NCI-H82 (cell line): ENCODE measurements at regions not wholly inside any gene's neighbourhood (a gene's known extent, or its start where the extent isn't known, plus 50 kb on each side); places are given as distances from the start of the nearest gene placed in this dataset.

Source experiments
- DNase-seq: peaks from one replicate; lab custom pipeline; 2025; lab: John Stamatoyannopoulos, UW

DNA sequence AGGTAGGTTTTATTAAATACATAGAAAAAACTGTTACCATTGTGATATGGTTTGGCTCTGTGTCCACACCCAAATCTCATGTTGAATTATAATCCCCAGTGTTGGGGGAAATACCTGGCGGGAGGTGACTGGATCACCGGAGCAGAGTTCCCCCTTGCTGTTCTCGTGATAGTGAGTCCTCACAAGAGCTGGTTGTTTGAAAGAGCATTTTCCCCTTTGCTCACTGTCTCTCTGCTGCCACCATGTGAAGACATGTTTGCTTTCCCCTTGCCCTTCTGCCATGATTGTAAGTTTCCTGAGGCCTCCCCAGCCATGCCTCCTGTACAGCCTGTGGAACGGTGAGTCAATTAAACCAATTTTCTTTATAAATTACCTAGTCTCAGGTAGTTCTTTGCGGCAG is 352.7 kb upstream of the SLC39A10 start:
- DNase-seq, result peak; percentile 46

GRCh38 chr2:195300631-195301030 is 356.4 kb upstream of the SLC39A10 start:
- DNase-seq, result no peak

- DNase-seq, result no peak
Measured at GRCh38 chr2:195299600-195299999, 357.4 kb upstream of the SLC39A10 start.

DNA sequence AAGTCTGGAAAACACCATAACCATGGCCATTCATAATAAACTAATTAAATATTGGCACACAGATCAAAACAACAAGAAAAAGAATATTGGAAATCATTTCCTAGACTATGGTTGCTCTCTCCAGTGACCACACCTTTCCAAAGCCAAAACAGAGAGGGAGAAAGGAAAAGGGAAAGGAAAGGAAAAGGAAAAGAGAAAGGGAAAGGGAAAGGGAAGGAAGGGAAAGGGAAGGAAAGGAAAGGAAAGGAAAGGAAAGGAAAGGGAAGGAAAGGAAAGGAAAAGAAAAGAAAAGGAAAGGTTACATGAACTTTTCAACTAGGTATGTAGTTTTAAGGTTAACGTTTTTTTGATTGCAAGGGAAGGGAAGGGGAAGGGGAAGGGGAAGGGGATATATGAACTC is 360.5 kb upstream of the SLC39A10 start:
- DNase-seq, result no peak

DNA sequence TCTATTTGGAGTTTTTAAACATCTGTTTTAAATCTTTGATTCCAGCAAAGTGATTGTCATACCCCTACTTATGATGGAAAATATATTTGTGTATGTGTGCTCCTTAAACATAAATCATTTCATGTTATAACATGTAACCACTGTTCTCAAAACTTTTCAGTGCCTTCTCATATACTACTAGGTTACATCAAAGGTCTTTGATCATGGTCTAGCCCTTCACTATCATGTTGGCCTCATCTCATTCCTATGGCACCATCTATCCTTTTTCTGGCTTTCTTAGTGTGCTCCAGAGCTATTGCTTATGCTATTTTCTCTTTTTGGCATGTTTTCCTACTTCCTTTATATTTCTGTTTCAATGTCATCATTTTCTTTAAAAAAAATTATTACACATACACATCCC is 367.9 kb upstream of the SLC39A10 start:
- no peak for DNase-seq

DNA sequence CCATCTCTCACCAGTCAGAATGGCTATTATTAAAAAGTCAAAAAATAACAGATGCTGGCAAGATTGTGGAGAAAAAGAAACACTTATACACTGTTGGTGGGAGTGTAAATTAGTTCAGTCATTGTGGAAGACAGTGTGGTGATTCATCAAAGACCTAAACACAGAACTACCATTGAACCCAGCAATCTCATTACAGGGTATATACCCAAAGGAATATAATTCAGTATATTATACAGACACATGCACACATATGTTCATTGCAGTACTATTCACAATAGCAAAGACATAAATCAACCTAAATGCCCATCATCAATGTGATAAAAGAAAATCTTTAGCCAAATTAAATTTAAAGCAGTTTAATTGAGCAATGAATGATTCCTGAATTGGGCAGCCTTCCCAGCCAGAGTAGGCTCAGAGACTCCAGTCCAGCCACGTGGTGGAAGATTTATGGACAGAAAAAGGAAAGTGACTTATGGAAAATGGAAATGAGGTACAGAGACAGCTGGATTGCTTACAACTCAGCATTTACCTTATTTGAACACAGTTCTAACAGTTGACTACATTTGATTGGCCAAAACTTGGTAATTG is 377.1 kb upstream of the SLC39A10 start:
- DNase-seq, result no peak

GRCh38 chr2:195270466-195271039 is 386.5 kb upstream of the SLC39A10 start:
- DNase-seq, result peak; percentile 29

GRCh38 chr2:195269220-195269619 is 387.8 kb upstream of the SLC39A10 start:
- DNase-seq, result peak; percentile 9

- no peak for DNase-seq
Measured at GRCh38 chr2:195257979-195258378, 399.0 kb upstream of the SLC39A10 start.

- peak; percentile 33 for DNase-seq
Measured at GRCh38 chr2:195252018-195252417, 405.0 kb upstream of the SLC39A10 start.

- DNase-seq, result no peak
Measured at GRCh38 chr2:195251214-195251613, 405.8 kb upstream of the SLC39A10 start.

GRCh38 chr2:195238826-195239225 is 418.2 kb upstream of the SLC39A10 start:
- DNase-seq, result peak; percentile 33

GRCh38 chr2:195238379-195238778 is 418.6 kb upstream of the SLC39A10 start:
- no peak for DNase-seq

- peak; percentile 9 for DNase-seq
Measured at GRCh38 chr2:195228547-195228946, 428.5 kb upstream of the SLC39A10 start.

DNA sequence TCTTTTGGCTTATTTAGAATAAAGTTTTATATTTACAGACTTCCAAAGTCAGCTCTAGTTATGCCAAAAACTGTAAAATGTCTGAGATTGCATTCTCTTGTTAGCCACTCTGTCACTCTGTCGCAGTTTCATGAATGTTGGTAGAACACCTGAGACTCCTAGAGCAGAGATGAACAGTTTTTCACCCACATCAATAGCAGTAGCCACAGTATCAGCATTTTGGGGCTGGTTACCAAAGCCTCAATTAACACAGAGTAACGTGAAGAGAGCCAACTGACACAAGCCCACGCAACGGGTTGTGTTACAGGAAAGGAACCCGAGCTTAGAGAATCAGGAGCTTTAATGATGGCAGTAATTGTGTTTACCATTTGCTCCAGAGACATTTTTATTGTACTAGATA is 443.0 kb upstream of the SLC39A10 start:
- DNase-seq, result no peak

DNA sequence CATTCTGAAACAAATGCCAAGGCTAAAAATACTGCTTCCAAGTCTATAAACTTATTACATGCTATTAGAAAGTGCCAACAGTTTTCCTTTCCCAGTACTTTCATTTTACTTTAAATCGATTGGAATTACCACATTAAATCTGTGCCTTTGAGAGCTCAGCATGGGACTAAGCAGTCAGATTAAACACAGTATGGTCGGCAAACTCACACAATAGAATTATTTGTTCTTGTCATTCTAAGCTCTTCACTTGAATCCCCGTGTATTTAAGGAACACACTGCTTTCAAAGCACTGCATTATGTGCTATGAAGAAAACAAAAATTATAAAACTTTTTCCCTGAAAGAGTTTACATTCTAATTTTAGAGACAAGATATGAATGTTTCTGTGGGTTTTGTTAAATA is 444.4 kb upstream of the SLC39A10 start:
- DNase-seq, result peak; percentile 8

- DNase-seq, result no peak
Measured at GRCh38 chr2:195202163-195202845, 454.7 kb upstream of the SLC39A10 start.

- DNase-seq, result no peak
Measured at GRCh38 chr2:195199864-195200263, 457.2 kb upstream of the SLC39A10 start.

- no peak for DNase-seq
Measured at GRCh38 chr2:195181059-195181705, 475.8 kb upstream of the SLC39A10 start.

DNA sequence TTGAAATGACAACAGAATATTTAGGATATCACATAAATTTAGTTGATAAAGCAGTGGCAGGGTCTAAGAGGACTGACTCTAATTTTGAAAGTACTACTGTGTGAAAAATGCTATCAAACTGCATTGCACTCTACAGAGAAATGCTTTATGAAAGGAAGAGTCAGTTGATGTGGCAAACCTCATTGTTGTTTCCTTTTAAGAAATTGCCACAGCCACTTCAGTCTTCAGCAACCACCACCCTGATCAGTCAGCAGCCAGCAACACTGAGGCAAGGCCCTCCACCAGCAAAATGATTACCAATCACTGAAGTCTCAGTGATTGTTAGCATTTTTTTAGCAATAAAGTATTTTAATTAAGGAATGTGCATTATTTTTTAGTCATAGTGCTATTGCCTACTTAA is 488.7 kb upstream of the SLC39A10 start:
- DNase-seq, result no peak

- DNase-seq, result no peak
Measured at GRCh38 chr2:195164930-195165329, 492.1 kb upstream of the SLC39A10 start.

GRCh38 chr2:195162918-195163317 is 494.1 kb upstream of the SLC39A10 start:
- DNase-seq, result no peak

GRCh38 chr2:195162194-195162593 is 494.8 kb upstream of the SLC39A10 start:
- no peak for DNase-seq
